HepG2 (cell line): ENCODE measurements at regions not wholly inside any gene's neighbourhood (a gene's known extent, or its start where the extent isn't known, plus 50 kb on each side); places are given as distances from the start of the nearest gene placed in this dataset.

Experiments
- IRF2 ChIP-seq: IDR thresholded peaks from 2 replicates; pipeline ENCODE4 v1.6.1; 2018; ENCODE audit warnings: missing genetic modification reagents, missing compliant biosample characterization
- ZC3H13 ChIP-seq: sonication (generic); formaldehyde crosslinking; IDR thresholded peaks from 2 replicates; pipeline ENCODE4 v1.8.1; 2023; ENCODE audit warnings: mild to moderate bottlenecking, missing genetic modification reagents, moderate library complexity
- ZNF142 ChIP-seq: sonication (generic); formaldehyde crosslinking; IDR thresholded peaks from 2 replicates; pipeline ENCODE4 v1.4.0; 2020; ENCODE audit warnings: missing genetic modification reagents

GRCh38 chr6:16857969-16858592, 96.8 kb upstream of the ATXN1 start:
- no peak for TF ChIP-seq ZNF142 (CRISPR knock-in tag)
- no peak for TF ChIP-seq ZC3H13 (CRISPR knock-in tag)
- TF ChIP-seq IRF2 (CRISPR knock-in tag), result no peak
